Astrocyte of the spinal cord (primary cell): ENCODE measurements at regions not wholly inside any gene's neighbourhood (a gene's known extent, or its start where the extent isn't known, plus 50 kb on each side); places are given as distances from the start of the nearest gene placed in this dataset.

Experiments used
- DNase-seq: peaks from one replicate; pipeline ENCODE4 v3.0.0; 2011; ENCODE audit warnings: low read depth, low spot score
- H3K4me3 ChIP-seq: 2 replicates; pipeline ENCODE4 v1.5.1; 2011; ENCODE audit warnings: low read depth, mild to moderate bottlenecking, low read length, moderate library complexity
- in situ Hi-C: cut with HindIII; loops from 2 replicates; pipeline ENCODE4 v1.10.0; 2017; ENCODE audit warnings: low sequenced_read_pairs
- TF ChIP-seq, protein P1 (sequence below): IDR thresholded peaks from 2 replicates; pipeline ENCODE4 v1.5.1; 2012; ENCODE audit warnings: low read depth, mild to moderate bottlenecking, low read length, inconsistent platforms

DNA sequence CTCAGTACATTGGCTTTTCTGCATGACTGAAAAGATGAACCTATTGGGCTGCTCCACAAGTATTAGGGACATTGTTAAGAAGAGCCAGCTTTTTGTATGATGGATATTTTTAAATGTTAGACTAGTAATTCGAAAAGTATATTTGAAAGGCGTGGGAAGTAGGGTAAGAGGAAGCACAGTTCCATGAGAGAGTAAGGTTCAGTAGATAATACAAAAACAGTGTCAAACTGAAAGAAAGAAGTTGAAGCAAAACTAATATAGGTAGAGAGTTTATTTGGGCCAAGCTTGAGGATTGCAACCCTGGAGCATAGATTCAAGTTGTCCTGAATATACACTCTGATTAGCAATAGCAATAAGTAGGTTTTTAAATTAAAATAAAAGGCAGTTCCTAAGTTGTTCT, 193.9 kb downstream of the RASSF9 start:
- in situ Hi-C loops: no loop called here
- DNase-seq: no peak
- H3K4me3 ChIP-seq: no peak overlapping the region
- TF ChIP-seq, protein P1, sequence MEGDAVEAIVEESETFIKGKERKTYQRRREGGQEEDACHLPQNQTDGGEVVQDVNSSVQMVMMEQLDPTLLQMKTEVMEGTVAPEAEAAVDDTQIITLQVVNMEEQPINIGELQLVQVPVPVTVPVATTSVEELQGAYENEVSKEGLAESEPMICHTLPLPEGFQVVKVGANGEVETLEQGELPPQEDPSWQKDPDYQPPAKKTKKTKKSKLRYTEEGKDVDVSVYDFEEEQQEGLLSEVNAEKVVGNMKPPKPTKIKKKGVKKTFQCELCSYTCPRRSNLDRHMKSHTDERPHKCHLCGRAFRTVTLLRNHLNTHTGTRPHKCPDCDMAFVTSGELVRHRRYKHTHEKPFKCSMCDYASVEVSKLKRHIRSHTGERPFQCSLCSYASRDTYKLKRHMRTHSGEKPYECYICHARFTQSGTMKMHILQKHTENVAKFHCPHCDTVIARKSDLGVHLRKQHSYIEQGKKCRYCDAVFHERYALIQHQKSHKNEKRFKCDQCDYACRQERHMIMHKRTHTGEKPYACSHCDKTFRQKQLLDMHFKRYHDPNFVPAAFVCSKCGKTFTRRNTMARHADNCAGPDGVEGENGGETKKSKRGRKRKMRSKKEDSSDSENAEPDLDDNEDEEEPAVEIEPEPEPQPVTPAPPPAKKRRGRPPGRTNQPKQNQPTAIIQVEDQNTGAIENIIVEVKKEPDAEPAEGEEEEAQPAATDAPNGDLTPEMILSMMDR: no peak

DNA sequence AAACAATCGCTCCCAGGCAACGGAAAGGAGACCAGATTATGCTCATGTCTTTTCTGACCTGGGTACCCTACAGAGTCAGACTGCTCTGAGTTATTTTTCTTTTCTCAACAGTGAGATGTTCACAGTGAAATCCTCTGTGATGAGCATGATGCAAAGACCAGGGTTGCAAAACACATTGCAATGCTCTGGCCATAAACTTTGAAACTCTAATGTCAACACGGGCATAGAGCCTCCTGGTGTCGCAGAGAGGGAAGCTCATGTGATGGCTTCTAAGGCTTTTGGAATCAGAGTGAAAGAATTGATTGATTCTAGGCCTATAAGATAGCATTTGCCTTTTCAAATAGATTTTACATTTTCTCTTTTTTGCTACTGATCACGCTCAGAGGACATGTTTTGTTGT, 193.4 kb downstream of the RASSF9 start:
- in situ Hi-C loops: no loop called here
- TF ChIP-seq, protein P1: no peak
- H3K4me3 ChIP-seq: no peak overlapping the region
- DNase-seq: no peak

DNA sequence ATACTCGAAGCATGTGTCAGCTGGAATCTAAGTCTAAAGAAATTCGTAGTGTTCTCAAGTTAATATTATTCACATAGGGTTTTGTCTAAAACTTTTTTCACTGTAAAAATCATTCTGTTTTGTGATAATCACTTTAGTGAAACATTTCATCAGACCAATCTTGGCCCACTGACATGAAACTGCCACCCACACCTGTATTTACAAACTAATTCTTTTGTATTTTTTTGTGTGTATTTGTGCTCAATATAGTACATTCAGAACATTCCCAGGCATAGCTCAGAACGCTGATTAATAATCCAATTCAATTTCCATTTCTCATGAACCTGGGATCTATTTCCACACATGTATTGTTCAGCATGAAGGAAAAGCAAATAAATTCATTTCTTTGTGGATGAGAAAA, 191.7 kb downstream of the RASSF9 start:
- DNase-seq: no peak
- H3K4me3 ChIP-seq: no peak overlapping the region
- in situ Hi-C loops: no loop called here
- TF ChIP-seq, protein P1: no peak

DNA sequence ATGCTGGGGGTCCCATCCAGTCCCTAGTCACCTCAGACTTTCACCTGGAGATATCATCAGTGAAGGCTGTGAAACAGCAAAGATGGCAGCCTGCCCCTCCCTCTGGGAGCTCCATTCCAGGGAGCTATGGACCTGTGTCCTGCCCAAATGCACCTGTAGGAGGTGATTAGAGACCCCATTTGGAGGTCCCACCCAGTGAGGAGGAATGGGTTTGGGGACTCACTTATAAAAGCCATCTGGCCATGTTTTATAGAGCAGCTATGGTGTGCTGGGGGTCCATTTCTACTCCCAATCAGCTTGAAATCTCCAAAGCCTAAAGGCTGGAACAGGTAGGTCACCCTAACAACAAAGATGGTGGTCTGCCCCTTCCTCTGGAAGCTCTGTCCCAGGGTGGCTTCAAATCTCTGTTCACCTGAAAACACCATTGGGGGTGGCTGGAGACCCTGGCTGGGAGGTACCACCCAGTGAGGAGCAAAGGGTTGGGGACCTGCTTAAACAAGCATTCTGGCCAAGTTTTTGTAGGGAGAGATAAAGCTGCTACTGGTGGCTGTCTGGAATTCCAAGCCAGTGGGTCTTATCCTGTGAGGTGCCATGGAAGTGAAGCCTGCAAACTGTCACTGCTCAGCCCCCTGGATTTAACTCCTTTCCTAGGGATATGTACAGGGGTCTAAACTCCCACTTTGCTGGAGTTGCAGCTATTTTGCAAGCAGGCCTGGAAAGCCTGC, 182.3 kb downstream of the RASSF9 start:
- no peak overlapping the region for H3K4me3 ChIP-seq
- DNase-seq: no peak
- in situ Hi-C loops: no loop called here
- TF ChIP-seq, protein P1: no peak

DNA sequence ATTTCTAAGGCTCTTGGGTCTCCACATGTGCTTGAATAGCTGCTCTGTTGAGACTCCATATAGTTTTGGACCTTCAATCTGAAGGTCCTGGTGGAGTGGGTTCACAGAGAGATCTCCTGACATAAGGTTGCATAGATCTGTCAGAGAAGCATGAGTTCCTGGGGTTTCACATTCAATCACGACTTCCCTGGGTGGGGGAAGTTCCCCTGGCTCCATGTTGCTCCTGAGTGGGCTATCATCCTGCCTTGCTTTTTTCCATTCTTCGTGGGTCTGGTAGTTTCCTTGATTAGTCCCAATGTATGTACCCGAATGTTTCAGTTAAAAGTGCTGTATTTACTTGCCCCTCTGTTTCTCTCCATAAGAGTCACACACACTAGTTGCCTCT, 181.8 kb downstream of the RASSF9 start:
- in situ Hi-C loops: no loop called here
- DNase-seq: no peak
- H3K4me3 ChIP-seq: no peak overlapping the region
- TF ChIP-seq, protein P1: no peak

DNA sequence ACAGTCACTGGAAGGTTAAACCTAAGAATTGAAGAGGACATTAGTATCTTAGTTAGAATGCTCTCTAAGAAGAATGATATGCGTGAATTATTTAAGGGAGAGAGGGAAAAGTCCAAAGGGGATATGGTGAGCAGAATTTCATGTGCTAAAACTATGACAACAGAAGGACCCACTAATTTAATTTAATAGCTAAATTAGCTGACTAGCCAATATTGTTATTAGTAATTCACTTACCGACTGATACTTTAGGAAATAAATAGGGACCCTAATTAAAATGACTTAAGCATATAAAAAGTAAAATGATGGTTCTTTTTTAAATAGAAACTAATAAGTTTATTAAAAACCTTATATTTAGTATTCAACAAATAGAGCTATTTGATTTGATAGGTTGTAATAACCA, 179.6 kb downstream of the RASSF9 start:
- in situ Hi-C loops: no loop called here
- no peak overlapping the region for H3K4me3 ChIP-seq
- no peak for DNase-seq
- TF ChIP-seq, protein P1: no peak
